Mesenchymal stem cell (in vitro differentiated cells and primary cell): ENCODE measurements at regions not wholly inside any gene's neighbourhood (a gene's known extent, or its start where the extent isn't known, plus 50 kb on each side); places are given as distances from the start of the nearest gene placed in this dataset.
A peak's percentile ranks its signal among the peaks of the same experiment; 100 is the strongest.

Experiments used
- DNase-seq: peaks from one replicate; pipeline ENCODE4 v3.0.0-alpha.2; 2013
- H2AFZ ChIP-seq: one replicate; pipeline ENCODE4 v1.6.1; 2013; ENCODE audit warnings: low read depth, mild to moderate bottlenecking, control low read depth, inconsistent platforms, low read length, moderate library complexity
- H2AK5ac ChIP-seq: 2 replicates; pipeline ENCODE4 v1.6.1; 2013; ENCODE audit warnings: low read length, moderate library complexity, mild to moderate bottlenecking, inconsistent platforms; ENCODE audit not compliant: severe bottlenecking
- H2BK120ac ChIP-seq: one replicate; pipeline ENCODE4 v1.6.1; 2013; ENCODE audit warnings: low read depth, mild to moderate bottlenecking, inconsistent platforms, low read length, moderate library complexity
- H2BK12ac ChIP-seq, 2 experiments: one replicate each; pipeline ENCODE4 v1.6.1; 2013; ENCODE audit warnings: inconsistent platforms in 2 of 2, low read length in 2 of 2, mild to moderate bottlenecking in 2 of 2, moderate library complexity in 2 of 2, control low read depth in 1 of 2
- H2BK15ac ChIP-seq: one replicate; pipeline ENCODE4 v1.6.1; 2013; ENCODE audit warnings: mild to moderate bottlenecking, low read depth, inconsistent platforms; ENCODE audit not compliant: poor library complexity, severe bottlenecking
- H2BK5ac ChIP-seq: 2 replicates; pipeline ENCODE4 v1.6.1; 2013; ENCODE audit warnings: low read depth, mild to moderate bottlenecking, low read length, control low read depth, inconsistent platforms; ENCODE audit not compliant: poor library complexity, severe bottlenecking
- H3K14ac ChIP-seq, 2 experiments: one replicate each; pipeline ENCODE4 v1.6.1; 2013; ENCODE audit warnings: inconsistent platforms in 2 of 2, low read length in 2 of 2, control low read depth in 1 of 2, mild to moderate bottlenecking in 1 of 2, moderate library complexity in 1 of 2
- H3K18ac ChIP-seq, 2 experiments: one replicate each; pipeline ENCODE4 v1.6.1; 2013; ENCODE audit warnings: inconsistent platforms in 2 of 2, low read length in 2 of 2, control low read depth in 1 of 2, low read depth in 1 of 2, mild to moderate bottlenecking in 1 of 2
- H3K23ac ChIP-seq, 2 experiments: one replicate each; pipeline ENCODE4 v1.6.1; 2013; ENCODE audit warnings: inconsistent platforms in 2 of 2, low read length in 2 of 2, mild to moderate bottlenecking in 2 of 2, moderate library complexity in 2 of 2, control low read depth in 1 of 2
- H3K27ac ChIP-seq: 2 replicates; pipeline ENCODE4 v1.5.1; 2013; ENCODE audit warnings: mild to moderate bottlenecking, moderate library complexity, low read length, control low read depth, inconsistent platforms; ENCODE audit not compliant: poor library complexity, severe bottlenecking
- H3K27me3 ChIP-seq, 2 experiments: 2 replicates each; pipeline versions ENCODE4 v1.6.1 to v1.7.0; 2013; ENCODE audit warnings: low read length in 2 of 2, mild to moderate bottlenecking in 2 of 2, moderate library complexity in 2 of 2, control low read depth in 1 of 2, inconsistent platforms in 1 of 2; ENCODE audit not compliant: control insufficient read depth in 1 of 2, insufficient read depth in 1 of 2
- H3K36me3 ChIP-seq, 2 experiments: 2 replicates each; pipeline versions ENCODE4 v1.6.1 to v1.7.0; 2013; ENCODE audit warnings: low read length in 2 of 2, control low read depth in 1 of 2, inconsistent platforms in 1 of 2, low read depth in 1 of 2, mild to moderate bottlenecking in 1 of 2; ENCODE audit not compliant: insufficient read depth in 2 of 2, control insufficient read depth in 1 of 2
- H3K4ac ChIP-seq, 2 experiments: one replicate each; pipeline ENCODE4 v1.6.1; 2013; ENCODE audit warnings: inconsistent platforms in 2 of 2, low read length in 2 of 2, mild to moderate bottlenecking in 2 of 2, moderate library complexity in 2 of 2, control low read depth in 1 of 2, low read depth in 1 of 2
- H3K4me1 ChIP-seq: 2 replicates; pipeline ENCODE4 v1.6.1; 2013; ENCODE audit warnings: low read depth, low read length, control low read depth; ENCODE audit not compliant: control insufficient read depth, insufficient read depth
- H3K4me2 ChIP-seq: 2 replicates; pipeline ENCODE4 v1.6.1; 2013; ENCODE audit warnings: low read length, mild to moderate bottlenecking, inconsistent platforms; ENCODE audit not compliant: poor library complexity, severe bottlenecking
- H3K4me3 ChIP-seq, 2 experiments: 2 replicates each; pipeline versions ENCODE4 v1.5.1 to v1.7.0; 2013; ENCODE audit warnings: low read length in 2 of 2, mild to moderate bottlenecking in 2 of 2, control low read depth in 1 of 2, low read depth in 1 of 2; ENCODE audit not compliant: insufficient read depth in 1 of 2
- H3K79me1 ChIP-seq: replicated peaks from 2 replicates; pipeline ENCODE4 v1.6.1; 2013; ENCODE audit warnings: mild to moderate bottlenecking, control low read depth, low read length, inconsistent platforms; ENCODE audit not compliant: poor library complexity, severe bottlenecking
- H3K9ac ChIP-seq: 2 replicates; pipeline ENCODE4 v1.7.0; 2013; ENCODE audit warnings: mild to moderate bottlenecking, low read length, moderate library complexity
- H3K9me3 ChIP-seq: 2 replicates; pipeline ENCODE4 v1.7.0; 2013; ENCODE audit warnings: mild to moderate bottlenecking, low read length; ENCODE audit not compliant: control insufficient read depth
- H4K8ac ChIP-seq: one replicate; pipeline ENCODE4 v1.6.1; 2013; ENCODE audit warnings: inconsistent platforms, mild to moderate bottlenecking, low read length, moderate library complexity
- H4K91ac ChIP-seq: one replicate; pipeline ENCODE4 v1.6.1; 2013; ENCODE audit warnings: mild to moderate bottlenecking, low read length, inconsistent platforms
- WGBS: methylation state at CpG from one replicate; pipeline ENCODE4 v1.1.7; 2013; ENCODE audit warnings: mixed read lengths; 5-methylcytosine and 5-hydroxymethylcytosine counted together

- Histone ChIP-seq H3K4ac (no peak overlapping the region), H2AFZ (no peak overlapping the region), H2BK5ac (no peak overlapping the region), H2BK12ac (no peak overlapping the region), H3K14ac (no peak overlapping the region), H3K36me3 (no peaks in the 10 kb centered on the region), H2BK120ac (no peak overlapping the region), H3K4me3 (no peak overlapping the region), H2AK5ac (no peak overlapping the region), H3K27me3 (no peaks in the 10 kb centered on the region), H3K18ac (no peak overlapping the region), H3K4me1 (no peaks in the 10 kb centered on the region), H3K9ac (no peak overlapping the region), H3K27ac (no peak overlapping the region), H3K9me3 (peaks cover under 1% of the 10 kb centered on the region), H3K4me2 (no peak overlapping the region), H3K79me1 (no peaks in the 10 kb centered on the region), H3K23ac (no peak overlapping the region), H4K8ac (no peak overlapping the region), H4K91ac (no peak overlapping the region), H2BK15ac (no peak overlapping the region)
- 1% methylated on average over 4 of the region's 4 CpGs for WGBS
- peak; percentile 57 for DNase-seq
Observed at GRCh38 chr20:40073535-40074111, 615.4 kb downstream of the MAFB start.

GRCh38 chr20:40072907-40073306, 616.1 kb downstream of the MAFB start:
- H3K27me3 ChIP-seq = no peaks in the 10 kb centered on the region
- no peak overlapping the region for H3K4ac ChIP-seq
- H3K4me1 ChIP-seq = no peaks in the 10 kb centered on the region
- H3K4me2 ChIP-seq = no peak overlapping the region
- H4K91ac ChIP-seq = no peak overlapping the region
- H2AFZ ChIP-seq = no peak overlapping the region
- H3K27ac ChIP-seq = no peak overlapping the region
- H3K9me3 ChIP-seq = peaks cover 7% of the 10 kb centered on the region
- H2BK15ac ChIP-seq = no peak overlapping the region
- no peak overlapping the region for H3K9ac ChIP-seq
- DNase-seq = no peak
- no peak overlapping the region for H2BK120ac ChIP-seq
- H3K14ac ChIP-seq = no peak overlapping the region
- WGBS = no CpG with 5 or more reads among the region's 2 CpGs
- no peak overlapping the region for H3K23ac ChIP-seq
- no peak overlapping the region for H3K4me3 ChIP-seq
- no peak overlapping the region for H4K8ac ChIP-seq
- no peaks in the 10 kb centered on the region for H3K79me1 ChIP-seq
- no peak overlapping the region for H2BK5ac ChIP-seq
- no peak overlapping the region for H3K18ac ChIP-seq
- H2BK12ac ChIP-seq = no peak overlapping the region
- no peaks in the 10 kb centered on the region for H3K36me3 ChIP-seq
- H2AK5ac ChIP-seq = no peak overlapping the region

GRCh38 chr20:40056171-40056570, 632.9 kb downstream of the MAFB start:
- no peak overlapping the region for H2AFZ ChIP-seq
- no peak overlapping the region for H4K8ac ChIP-seq
- H3K23ac ChIP-seq = no peak overlapping the region
- H3K4ac ChIP-seq = no peak overlapping the region
- DNase-seq = no peak
- no peaks in the 10 kb centered on the region for H3K36me3 ChIP-seq
- H2BK12ac ChIP-seq = no peak overlapping the region
- H3K27ac ChIP-seq = no peak overlapping the region
- no peak overlapping the region for H2BK15ac ChIP-seq
- no peak overlapping the region for H3K9ac ChIP-seq
- H2BK120ac ChIP-seq = no peak overlapping the region
- H3K4me1 ChIP-seq = no peaks in the 10 kb centered on the region
- H3K27me3 ChIP-seq = no peaks in the 10 kb centered on the region
- no peak overlapping the region for H2AK5ac ChIP-seq
- WGBS = no CpG with 5 or more reads among the region's 1 CpG
- H3K4me2 ChIP-seq = no peak overlapping the region
- no peak overlapping the region for H4K91ac ChIP-seq
- H3K14ac ChIP-seq = no peak overlapping the region
- H3K4me3 ChIP-seq = no peak overlapping the region
- no peaks in the 10 kb centered on the region for H3K79me1 ChIP-seq
- H2BK5ac ChIP-seq = no peak overlapping the region
- H3K9me3 ChIP-seq = peaks cover 4% of the 10 kb centered on the region
- no peak overlapping the region for H3K18ac ChIP-seq

GRCh38 chr20:40055711-40056110, 633.3 kb downstream of the MAFB start:
- no peak overlapping the region for H3K9ac ChIP-seq
- no peak overlapping the region for H3K4me2 ChIP-seq
- no peaks in the 10 kb centered on the region for H3K36me3 ChIP-seq
- no peak overlapping the region for H2AFZ ChIP-seq
- H3K23ac ChIP-seq = no peak overlapping the region
- H2AK5ac ChIP-seq = no peak overlapping the region
- no peaks in the 10 kb centered on the region for H3K79me1 ChIP-seq
- H3K4me1 ChIP-seq = no peaks in the 10 kb centered on the region
- H3K4ac ChIP-seq = no peak overlapping the region
- H2BK15ac ChIP-seq = no peak overlapping the region
- H2BK120ac ChIP-seq = no peak overlapping the region
- no peak for DNase-seq
- H3K4me3 ChIP-seq = no peak overlapping the region
- peaks cover 4% of the 10 kb centered on the region for H3K9me3 ChIP-seq
- no peak overlapping the region for H2BK12ac ChIP-seq
- H3K18ac ChIP-seq = no peak overlapping the region
- no peak overlapping the region for H4K8ac ChIP-seq
- no peak overlapping the region for H4K91ac ChIP-seq
- H3K27me3 ChIP-seq = no peaks in the 10 kb centered on the region
- no peak overlapping the region for H3K27ac ChIP-seq
- no peak overlapping the region for H2BK5ac ChIP-seq
- no peak overlapping the region for H3K14ac ChIP-seq
